ENCODE measurements at regions not wholly inside any gene's neighbourhood (a gene's known extent, or its start where the extent isn't known, plus 50 kb on each side); places are given as distances from the start of the nearest gene placed in this dataset.

DNA sequence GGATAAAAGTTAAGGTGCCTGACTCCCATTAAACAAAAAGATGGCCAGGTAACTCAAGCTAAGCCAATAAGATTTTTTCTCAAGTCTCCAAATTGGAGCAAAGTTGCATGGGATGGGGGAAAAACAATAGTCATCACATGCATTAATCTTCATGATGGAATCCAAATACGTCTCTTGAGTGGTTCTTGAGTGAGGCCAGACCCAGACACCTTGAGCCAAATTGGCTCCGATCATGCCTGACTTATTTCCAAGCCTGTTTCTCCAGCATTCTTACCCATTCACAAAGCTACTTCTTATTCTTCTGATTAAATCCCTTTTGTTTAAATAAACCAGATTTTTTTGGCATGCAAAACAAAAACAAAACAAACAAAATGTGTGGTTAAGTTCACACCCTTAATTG lies 420.3 kb upstream of the NRSN1 start:
- BruUV-seq (replicated peaks) = no TSS peak
- H3K9me3 ChIP-seq (ENCODE audit: insufficient read depth, low read depth) = no peaks in the 10 kb centered on the region
- H3K27ac ChIP-seq = no peak overlapping the region
- H4K20me1 ChIP-seq (ENCODE audit: insufficient read depth) = no peaks in the 10 kb centered on the region
- no peak overlapping the region for H2AFZ ChIP-seq
- H3K36me3 ChIP-seq (ENCODE audit: low read depth) = no peaks in the 10 kb centered on the region
- POLR2A ChIA-PET (ENCODE audit: unreplicated experiment) = no interaction called here
- CTCF ChIA-PET = no interaction called here
- TF ChIP-seq, protein P1, sequence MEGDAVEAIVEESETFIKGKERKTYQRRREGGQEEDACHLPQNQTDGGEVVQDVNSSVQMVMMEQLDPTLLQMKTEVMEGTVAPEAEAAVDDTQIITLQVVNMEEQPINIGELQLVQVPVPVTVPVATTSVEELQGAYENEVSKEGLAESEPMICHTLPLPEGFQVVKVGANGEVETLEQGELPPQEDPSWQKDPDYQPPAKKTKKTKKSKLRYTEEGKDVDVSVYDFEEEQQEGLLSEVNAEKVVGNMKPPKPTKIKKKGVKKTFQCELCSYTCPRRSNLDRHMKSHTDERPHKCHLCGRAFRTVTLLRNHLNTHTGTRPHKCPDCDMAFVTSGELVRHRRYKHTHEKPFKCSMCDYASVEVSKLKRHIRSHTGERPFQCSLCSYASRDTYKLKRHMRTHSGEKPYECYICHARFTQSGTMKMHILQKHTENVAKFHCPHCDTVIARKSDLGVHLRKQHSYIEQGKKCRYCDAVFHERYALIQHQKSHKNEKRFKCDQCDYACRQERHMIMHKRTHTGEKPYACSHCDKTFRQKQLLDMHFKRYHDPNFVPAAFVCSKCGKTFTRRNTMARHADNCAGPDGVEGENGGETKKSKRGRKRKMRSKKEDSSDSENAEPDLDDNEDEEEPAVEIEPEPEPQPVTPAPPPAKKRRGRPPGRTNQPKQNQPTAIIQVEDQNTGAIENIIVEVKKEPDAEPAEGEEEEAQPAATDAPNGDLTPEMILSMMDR (conservative IDR thresholded peaks at IDR 0.05) = no peak
- no peak for TF ChIP-seq EZH2 (IDR thresholded peaks at IDR 0.05; ENCODE audit: low read depth)
- no peaks in the 10 kb centered on the region for H3K4me1 ChIP-seq (replicated peaks; ENCODE audit: insufficient read depth)
- H3K4me3 ChIP-seq = no peak overlapping the region
- no peaks in the 10 kb centered on the region for H3K79me2 ChIP-seq (ENCODE audit: low read depth)
- no peak for DNase-seq
- H3K9me2 ChIP-seq (ENCODE audit: insufficient read depth) = no peaks in the 10 kb centered on the region; the same call in 1 of the 2 replicates
- intact Hi-C loops (cut with micrococcal nuclease; ENCODE audit: unreplicated experiment) = no loop called here
- H3K27me3 ChIP-seq (ENCODE audit: insufficient read depth, low read depth) = no peaks in the 10 kb centered on the region
- H3F3A ChIP-seq (ENCODE audit: insufficient read depth, low read depth) = no peaks in the 10 kb centered on the region
- no peak overlapping the region for H3K4me2 ChIP-seq

DNA sequence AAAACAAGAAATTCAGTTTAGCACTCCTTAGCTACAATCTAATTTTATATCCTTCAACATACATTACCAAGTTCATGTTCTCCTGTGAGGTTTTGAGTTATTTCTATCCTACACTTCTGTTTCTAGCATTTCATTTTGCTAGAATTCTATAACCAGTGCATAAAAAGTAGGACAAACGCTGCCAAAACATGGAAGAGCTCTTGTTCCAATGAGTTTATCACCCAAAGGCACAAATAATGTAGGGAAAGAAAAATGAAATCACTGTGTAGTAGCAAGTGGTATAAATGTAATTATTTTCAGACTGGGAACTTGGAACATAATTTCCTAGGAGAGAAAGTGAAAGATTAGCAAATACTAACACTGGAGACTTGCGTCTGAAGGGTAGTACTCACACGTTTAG lies 413.3 kb upstream of the NRSN1 start:
- Histone ChIP-seq H2AFZ (no peak overlapping the region), H3K4me3 (no peak overlapping the region), H3K9me2 (ENCODE audit: insufficient read depth) (no peaks in the 10 kb centered on the region; the same call in 1 of the 2 replicates), H4K20me1 (ENCODE audit: insufficient read depth) (no peaks in the 10 kb centered on the region), H3K27me3 (ENCODE audit: insufficient read depth, low read depth) (no peaks in the 10 kb centered on the region), H3F3A (ENCODE audit: insufficient read depth, low read depth) (no peaks in the 10 kb centered on the region), H3K79me2 (ENCODE audit: low read depth) (no peaks in the 10 kb centered on the region), H3K9me3 (ENCODE audit: insufficient read depth, low read depth) (no peaks in the 10 kb centered on the region), H3K27ac (no peak overlapping the region), H3K4me1 (replicated peaks; ENCODE audit: insufficient read depth) (no peaks in the 10 kb centered on the region), H3K36me3 (ENCODE audit: low read depth) (no peaks in the 10 kb centered on the region), H3K4me2 (no peak overlapping the region)
- no peak for DNase-seq
- TF ChIP-seq, protein P1 (conservative IDR thresholded peaks at IDR 0.05) = no peak
- ChIA-PET POLR2A (ENCODE audit: unreplicated experiment) (no interaction called here), CTCF (no interaction called here)
- BruUV-seq (replicated peaks) = no TSS peak
- intact Hi-C loops (cut with micrococcal nuclease; ENCODE audit: unreplicated experiment) = no loop called here

DNA sequence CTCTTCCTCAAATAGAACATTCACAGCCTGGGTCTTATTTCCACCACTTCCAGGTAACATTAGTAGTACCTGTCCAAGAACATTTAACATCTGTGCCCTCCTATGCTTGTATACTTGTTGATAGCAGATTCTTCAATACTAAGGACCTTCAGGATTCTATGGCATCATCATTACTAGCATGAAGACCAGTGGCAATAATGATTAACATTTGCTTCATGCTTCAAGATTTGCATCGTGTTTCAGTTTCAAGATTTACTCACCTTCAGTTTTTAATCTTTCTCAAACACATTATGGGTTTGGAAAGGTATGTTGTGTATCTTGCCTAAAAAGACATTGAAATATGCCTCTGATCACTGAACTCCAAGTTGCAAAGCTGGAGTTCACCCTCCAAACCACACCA lies 412.8 kb upstream of the NRSN1 start:
- ChIA-PET CTCF (no interaction called here), POLR2A (ENCODE audit: unreplicated experiment) (no interaction called here)
- TF ChIP-seq EZH2 (IDR thresholded peaks at IDR 0.05; ENCODE audit: low read depth) = no peak
- TF ChIP-seq, protein P1 (conservative IDR thresholded peaks at IDR 0.05) = no peak
- Histone ChIP-seq H3K27me3 (ENCODE audit: insufficient read depth, low read depth) (no peaks in the 10 kb centered on the region), H3K27ac (no peak overlapping the region), H3K9me2 (ENCODE audit: insufficient read depth) (no peaks in the 10 kb centered on the region; the same call in 1 of the 2 replicates), H4K20me1 (ENCODE audit: insufficient read depth) (no peaks in the 10 kb centered on the region), H3K9me3 (ENCODE audit: insufficient read depth, low read depth) (no peaks in the 10 kb centered on the region), H3K79me2 (ENCODE audit: low read depth) (no peaks in the 10 kb centered on the region), H3K4me1 (replicated peaks; ENCODE audit: insufficient read depth) (no peaks in the 10 kb centered on the region), H3K4me3 (no peak overlapping the region), H2AFZ (no peak overlapping the region), H3K4me2 (no peak overlapping the region), H3K36me3 (ENCODE audit: low read depth) (no peaks in the 10 kb centered on the region), H3F3A (ENCODE audit: insufficient read depth, low read depth) (no peaks in the 10 kb centered on the region)
- intact Hi-C loops (cut with micrococcal nuclease; ENCODE audit: unreplicated experiment) = no loop called here
- DNase-seq = no peak
- no TSS peak for BruUV-seq (replicated peaks)
